ENCODE measurements at regions not wholly inside any gene's neighbourhood (a gene's known extent, or its start where the extent isn't known, plus 50 kb on each side); places are given as distances from the start of the nearest gene placed in this dataset.

DNA sequence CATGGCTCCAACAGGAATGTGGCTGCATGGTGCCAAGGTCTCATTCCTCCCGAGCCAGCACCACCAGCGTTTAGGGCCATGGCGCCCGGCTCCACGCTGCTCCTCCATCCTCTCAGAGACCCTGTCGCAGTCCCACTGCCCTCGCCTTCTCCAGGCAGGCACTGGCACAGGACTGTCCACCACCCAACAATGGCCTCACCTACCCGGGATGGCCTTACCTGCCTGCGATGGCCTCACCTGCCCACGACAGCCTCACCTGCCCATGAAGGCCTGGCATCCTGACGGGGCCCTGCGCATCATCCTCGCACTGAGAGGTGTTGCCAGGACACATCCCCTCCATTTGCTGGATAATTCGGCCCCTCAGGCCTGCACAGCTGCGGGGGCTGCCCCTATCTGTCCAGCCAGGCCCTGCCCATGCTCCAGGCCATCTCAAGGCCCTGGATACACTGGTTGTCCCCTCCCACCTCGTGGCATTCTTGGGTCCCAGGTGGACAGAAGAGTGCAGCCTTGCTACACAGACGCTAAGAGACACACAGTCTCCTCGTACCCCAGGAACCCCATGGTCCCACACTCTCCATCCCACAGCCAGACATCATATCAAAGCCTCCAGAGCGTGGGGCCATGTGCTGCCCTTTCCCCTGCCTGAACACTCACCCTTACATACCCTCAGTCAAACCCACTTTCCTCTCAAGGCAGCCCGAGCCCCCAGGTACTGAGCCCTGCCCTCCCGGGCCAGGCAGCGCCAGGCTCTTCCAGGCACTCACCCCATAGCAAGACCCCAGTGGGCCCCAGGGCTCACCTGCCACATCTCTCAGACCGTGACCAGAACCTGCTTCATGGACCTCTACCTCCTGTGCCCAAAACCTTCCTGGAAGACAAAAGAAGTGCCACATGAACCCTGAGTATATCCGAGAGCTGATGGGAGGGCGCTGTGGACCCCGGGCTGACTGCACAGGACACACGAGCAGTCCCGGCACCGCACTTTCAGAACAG, 268.6 kb downstream of the EIPR1 start:
- Histone ChIP-seq H2AFZ (no peak overlapping the region), H3K79me2 (no peaks in the 10 kb centered on the region), H3K4me2 (no peak overlapping the region), H3K9me2 (replicated peaks; ENCODE audit: insufficient read depth) (no peaks in the 10 kb centered on the region), H3K27me3 (no peaks in the 10 kb centered on the region), H4K20me1 (ENCODE audit: insufficient read depth, poor library complexity, severe bottlenecking) (no peaks in the 10 kb centered on the region), H3K4me1 (ENCODE audit: insufficient read depth) (peaks cover 5% of the 10 kb centered on the region), H3K4me3 (no peak overlapping the region), H3K9me3 (ENCODE audit: low read depth) (no peaks in the 10 kb centered on the region), H3K36me3 (replicated peaks; ENCODE audit: insufficient read depth, low read depth) (no peaks in the 10 kb centered on the region), H3K27ac (no peak overlapping the region)
- TF ChIP-seq, protein P1, sequence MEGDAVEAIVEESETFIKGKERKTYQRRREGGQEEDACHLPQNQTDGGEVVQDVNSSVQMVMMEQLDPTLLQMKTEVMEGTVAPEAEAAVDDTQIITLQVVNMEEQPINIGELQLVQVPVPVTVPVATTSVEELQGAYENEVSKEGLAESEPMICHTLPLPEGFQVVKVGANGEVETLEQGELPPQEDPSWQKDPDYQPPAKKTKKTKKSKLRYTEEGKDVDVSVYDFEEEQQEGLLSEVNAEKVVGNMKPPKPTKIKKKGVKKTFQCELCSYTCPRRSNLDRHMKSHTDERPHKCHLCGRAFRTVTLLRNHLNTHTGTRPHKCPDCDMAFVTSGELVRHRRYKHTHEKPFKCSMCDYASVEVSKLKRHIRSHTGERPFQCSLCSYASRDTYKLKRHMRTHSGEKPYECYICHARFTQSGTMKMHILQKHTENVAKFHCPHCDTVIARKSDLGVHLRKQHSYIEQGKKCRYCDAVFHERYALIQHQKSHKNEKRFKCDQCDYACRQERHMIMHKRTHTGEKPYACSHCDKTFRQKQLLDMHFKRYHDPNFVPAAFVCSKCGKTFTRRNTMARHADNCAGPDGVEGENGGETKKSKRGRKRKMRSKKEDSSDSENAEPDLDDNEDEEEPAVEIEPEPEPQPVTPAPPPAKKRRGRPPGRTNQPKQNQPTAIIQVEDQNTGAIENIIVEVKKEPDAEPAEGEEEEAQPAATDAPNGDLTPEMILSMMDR (IDR thresholded peaks at IDR 0.05; ENCODE audit: poor library complexity), result no peak
- TF ChIP-seq EZH2phosphoT487 (IDR thresholded peaks at IDR 0.05; ENCODE audit: low read depth, severe bottlenecking, unreplicated experiment) (no peak), EZH2 (IDR thresholded peaks at IDR 0.05; ENCODE audit: borderline replicate concordance) (no peak)
- WGBS (ENCODE audit: low lambda C conversion rate, missing lambda C conversion rate), result 95% methylated on average over 29 of the region's 29 CpGs
- DNase-seq (ENCODE audit: low spot score), result no peak

DNA sequence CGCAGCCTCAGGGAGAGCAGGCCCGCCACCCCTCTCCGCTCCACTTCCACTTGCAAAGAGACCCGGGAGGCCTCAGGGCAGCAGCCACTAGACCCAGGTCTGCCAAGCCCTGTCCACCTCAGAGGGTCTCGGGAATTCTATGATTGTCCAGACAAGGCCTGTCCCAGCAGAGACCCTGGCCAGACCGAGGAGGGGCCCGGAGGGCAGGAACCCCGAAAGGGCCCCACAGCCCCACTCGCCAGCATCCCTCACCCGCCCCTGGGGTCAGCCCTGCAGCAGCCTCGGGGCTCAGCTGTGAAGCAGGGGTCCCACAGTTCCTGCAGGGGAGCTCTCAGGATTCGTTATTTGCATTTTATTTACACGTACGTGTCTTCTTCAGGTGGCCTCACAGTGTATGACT, 269.5 kb downstream of the EIPR1 start:
- peaks cover 5% of the 10 kb centered on the region for H3K4me1 ChIP-seq (ENCODE audit: insufficient read depth)
- H3K9me3 ChIP-seq (ENCODE audit: low read depth), result no peaks in the 10 kb centered on the region
- H3K79me2 ChIP-seq, result no peaks in the 10 kb centered on the region
- no peak overlapping the region for H3K4me3 ChIP-seq
- no peak overlapping the region for H3K27ac ChIP-seq
- DNase-seq (ENCODE audit: low spot score), result no peak
- H3K36me3 ChIP-seq (replicated peaks; ENCODE audit: insufficient read depth, low read depth), result no peaks in the 10 kb centered on the region
- TF ChIP-seq, protein P1 (IDR thresholded peaks at IDR 0.05; ENCODE audit: poor library complexity), result no peak
- TF ChIP-seq EZH2 (IDR thresholded peaks at IDR 0.05; ENCODE audit: borderline replicate concordance), result no peak
- no peak for TF ChIP-seq EZH2phosphoT487 (IDR thresholded peaks at IDR 0.05; ENCODE audit: low read depth, severe bottlenecking, unreplicated experiment)
- no peak overlapping the region for H3K4me2 ChIP-seq
- no peaks in the 10 kb centered on the region for H3K27me3 ChIP-seq
- no peaks in the 10 kb centered on the region for H3K9me2 ChIP-seq (replicated peaks; ENCODE audit: insufficient read depth)
- H4K20me1 ChIP-seq (ENCODE audit: insufficient read depth, poor library complexity, severe bottlenecking), result no peaks in the 10 kb centered on the region
- H2AFZ ChIP-seq, result no peak overlapping the region
- 92% methylated on average over 14 of the region's 14 CpGs for WGBS (ENCODE audit: low lambda C conversion rate, missing lambda C conversion rate)

DNA sequence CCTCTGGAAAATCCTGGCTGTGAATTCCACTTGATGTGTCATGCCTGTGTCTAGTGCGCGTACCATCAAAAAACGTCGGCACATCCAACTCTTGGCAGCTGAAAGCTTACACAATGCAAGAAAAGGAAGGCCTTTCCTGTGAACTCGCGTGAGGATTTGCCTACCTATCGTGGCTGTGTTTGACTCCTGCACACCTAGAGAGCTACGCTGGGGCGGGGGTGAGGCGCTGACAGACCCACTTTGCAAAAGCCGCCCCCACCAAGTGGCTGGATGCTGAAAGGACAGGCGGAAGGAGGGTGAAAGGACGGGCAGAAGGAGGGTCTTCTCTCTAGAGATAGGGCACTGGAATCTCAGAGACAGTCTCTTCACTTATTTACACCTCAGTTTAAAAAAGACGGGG, 270.1 kb downstream of the EIPR1 start:
- H3K4me1 ChIP-seq (ENCODE audit: insufficient read depth), result peaks cover 5% of the 10 kb centered on the region
- no peak overlapping the region for H3K27ac ChIP-seq
- DNase-seq (ENCODE audit: low spot score), result no peak
- H3K36me3 ChIP-seq (replicated peaks; ENCODE audit: insufficient read depth, low read depth), result no peaks in the 10 kb centered on the region
- 89% methylated on average over 14 of the region's 14 CpGs for WGBS (ENCODE audit: low lambda C conversion rate, missing lambda C conversion rate)
- H3K9me3 ChIP-seq (ENCODE audit: low read depth), result no peaks in the 10 kb centered on the region
- H4K20me1 ChIP-seq (ENCODE audit: insufficient read depth, poor library complexity, severe bottlenecking), result no peaks in the 10 kb centered on the region
- H3K27me3 ChIP-seq, result no peaks in the 10 kb centered on the region
- no peak overlapping the region for H3K4me3 ChIP-seq
- H3K9me2 ChIP-seq (replicated peaks; ENCODE audit: insufficient read depth), result no peaks in the 10 kb centered on the region
- H3K4me2 ChIP-seq, result no peak overlapping the region
- H3K79me2 ChIP-seq, result no peaks in the 10 kb centered on the region
- no peak overlapping the region for H2AFZ ChIP-seq
- no peak for TF ChIP-seq EZH2 (IDR thresholded peaks at IDR 0.05; ENCODE audit: borderline replicate concordance)
- TF ChIP-seq EZH2phosphoT487 (IDR thresholded peaks at IDR 0.05; ENCODE audit: low read depth, severe bottlenecking, unreplicated experiment), result no peak
- TF ChIP-seq, protein P1 (IDR thresholded peaks at IDR 0.05; ENCODE audit: poor library complexity), result no peak
